Activated naive CD4-positive, alpha-beta T cell treated with Interleukin-2 at 50 U/mL for 16 hours (primary cell): ENCODE measurements at regions not wholly inside any gene's neighbourhood (a gene's known extent, or its start where the extent isn't known, plus 50 kb on each side); places are given as distances from the start of the nearest gene placed in this dataset.
"Not testable (repeated sequence)": the region's sequence is repeated elsewhere in the genome, so short reads cannot be mapped to it uniquely, and the experiment has no call there.

Source experiments
- DNase-seq: peaks from one replicate; pipeline ENCODE4 v3.0.0-alpha.2; 2020

GRCh38 chr11:128151338-128151737 lies 436.0 kb downstream of the ETS1 start:
- no peak for DNase-seq

GRCh38 chr11:128148208-128148607 lies 439.1 kb downstream of the ETS1 start:
- DNase-seq = no peak

GRCh38 chr11:128146926-128147605 lies 440.3 kb downstream of the ETS1 start:
- no peak for DNase-seq

GRCh38 chr11:128140293-128140692 lies 447.1 kb downstream of the ETS1 start:
- DNase-seq = not testable (repeated sequence)

GRCh38 chr11:128135451-128135850 lies 451.9 kb downstream of the ETS1 start:
- DNase-seq = no peak

DNA sequence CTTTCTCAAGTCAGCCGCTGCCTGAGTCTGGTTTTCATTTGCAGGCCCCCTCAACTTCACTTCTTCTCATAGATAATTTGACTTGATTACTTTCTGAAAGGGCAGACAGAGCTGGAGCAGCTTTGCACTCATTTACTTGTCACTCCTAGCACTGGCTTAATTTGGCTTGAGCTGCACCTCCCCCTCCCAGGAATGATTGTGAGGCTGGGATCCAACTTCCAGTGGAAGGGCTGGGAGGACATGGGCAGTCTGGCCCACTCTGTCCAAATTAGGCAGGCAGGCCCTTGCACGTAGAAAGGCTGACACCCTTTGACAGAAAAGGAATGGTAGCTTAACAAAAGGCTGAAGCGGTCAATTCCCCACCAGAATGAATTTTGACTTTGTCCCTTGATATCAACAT lies 453.9 kb downstream of the ETS1 start:
- DNase-seq = no peak

DNA sequence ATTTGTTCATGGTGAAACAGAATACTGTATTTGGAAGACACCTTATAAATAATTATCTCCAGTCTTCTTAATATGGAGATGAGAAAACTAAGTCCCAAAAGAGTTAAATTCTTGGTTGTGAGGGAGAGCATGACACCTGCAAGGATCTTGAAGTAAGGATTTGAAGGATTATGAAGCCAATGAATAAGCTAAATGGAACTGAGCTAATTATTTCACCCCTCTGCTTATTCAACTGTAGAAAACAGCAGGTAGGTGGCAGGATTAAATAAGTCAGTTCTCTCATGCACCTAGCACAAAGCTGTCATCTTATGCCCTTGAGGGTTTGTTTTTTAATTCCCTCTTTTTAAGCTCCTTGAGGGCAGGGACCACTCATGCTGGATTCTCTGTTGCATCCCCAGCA lies 457.3 kb downstream of the ETS1 start:
- no peak for DNase-seq

- no peak for DNase-seq
Measured at GRCh38 chr11:128125723-128126122, 461.6 kb downstream of the ETS1 start.

- no peak for DNase-seq
Measured at GRCh38 chr11:128116885-128117284, 470.5 kb downstream of the ETS1 start.

DNA sequence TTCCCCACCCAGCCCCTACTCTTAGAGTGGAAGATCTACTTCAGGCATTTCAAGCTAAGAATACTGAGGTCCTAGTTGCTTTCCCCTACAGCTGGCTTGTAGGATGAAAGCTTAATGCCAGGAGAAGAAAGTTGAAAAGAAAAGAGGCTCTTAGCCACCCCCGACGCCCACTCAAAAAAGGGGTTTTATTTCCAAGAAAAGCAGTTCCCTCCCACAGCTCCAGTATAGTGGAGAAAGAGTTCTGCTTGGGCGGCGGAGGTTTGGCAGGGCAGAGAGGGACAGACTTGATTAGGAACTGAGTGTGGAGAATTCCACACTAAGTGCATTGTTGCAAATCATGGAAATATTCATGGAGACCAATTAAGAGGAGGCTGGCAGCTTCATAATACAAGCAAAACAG lies 470.9 kb downstream of the ETS1 start:
- no peak for DNase-seq

- no peak for DNase-seq
Measured at GRCh38 chr11:128105950-128106349, 481.4 kb downstream of the ETS1 start.

GRCh38 chr11:128105511-128105910 lies 481.8 kb downstream of the ETS1 start:
- no peak for DNase-seq

- no peak for DNase-seq
Measured at GRCh38 chr11:128103278-128103873, 484.0 kb downstream of the ETS1 start.

GRCh38 chr11:128098781-128099180 lies 488.6 kb downstream of the ETS1 start:
- DNase-seq = no peak

- no peak for DNase-seq
Measured at GRCh38 chr11:128095466-128095981, 491.8 kb downstream of the ETS1 start.

DNA sequence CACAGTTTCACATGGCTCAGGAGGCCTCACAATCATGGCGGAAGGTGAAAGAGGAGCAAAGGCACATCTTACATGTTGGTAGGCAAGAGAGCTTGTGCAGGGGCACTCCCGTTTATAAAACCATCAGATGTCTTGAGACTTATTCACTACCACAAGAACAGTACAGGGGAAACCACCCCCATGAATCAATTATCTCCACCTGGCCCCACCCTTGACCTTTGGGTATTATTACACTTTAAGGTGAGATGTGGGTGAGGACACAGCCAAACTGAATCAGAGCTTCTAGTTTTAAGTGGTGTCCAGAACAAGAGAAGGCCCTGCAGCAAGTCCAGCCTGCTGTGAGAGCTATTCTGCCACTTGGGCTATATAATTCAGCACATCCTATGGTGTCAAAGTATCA lies 493.7 kb downstream of the ETS1 start:
- DNase-seq = no peak

DNA sequence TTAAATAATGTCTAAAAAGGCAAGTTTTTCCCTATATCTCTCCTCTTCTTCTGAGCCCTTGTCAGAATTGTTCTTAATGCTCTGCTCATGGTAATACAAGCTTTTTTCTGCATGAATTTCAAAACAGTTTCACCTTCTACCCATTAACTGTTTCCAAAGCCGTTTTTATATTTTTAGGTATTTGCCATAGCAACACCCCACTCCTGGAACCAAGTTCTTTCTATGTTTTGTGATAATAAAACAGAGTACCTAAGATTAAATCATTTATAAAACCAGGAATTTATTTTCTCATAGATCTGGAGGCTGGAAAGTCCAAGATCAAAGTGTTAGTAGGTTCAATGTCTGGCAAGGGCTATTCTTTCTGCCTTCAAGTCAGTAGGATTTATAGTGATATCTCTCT lies 497.4 kb downstream of the ETS1 start:
- DNase-seq = no peak

GRCh38 chr11:128086794-128087193 lies 500.6 kb downstream of the ETS1 start:
- no peak for DNase-seq

- DNase-seq = no peak
Measured at GRCh38 chr11:128085276-128085675, 502.1 kb downstream of the ETS1 start.

DNA sequence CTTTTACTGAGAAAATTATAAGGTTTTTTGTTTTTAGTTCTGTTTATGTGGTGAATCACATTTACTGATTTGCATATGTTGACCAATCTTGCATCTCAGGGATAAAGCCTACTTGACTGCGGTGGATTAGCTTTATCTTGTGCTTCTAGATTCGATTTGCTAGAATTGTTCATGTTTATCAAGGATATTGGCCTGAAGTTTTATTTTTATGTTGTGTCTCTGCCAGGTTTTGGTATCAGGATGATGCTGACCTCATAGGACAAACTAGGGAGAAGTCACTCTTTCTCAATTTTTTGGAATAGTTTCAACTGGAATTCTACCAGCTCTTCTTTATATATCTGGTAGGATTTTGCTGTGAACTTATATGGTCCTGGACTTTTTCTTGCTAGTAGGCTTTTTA lies 504.8 kb downstream of the ETS1 start:
- DNase-seq = no peak

DNA sequence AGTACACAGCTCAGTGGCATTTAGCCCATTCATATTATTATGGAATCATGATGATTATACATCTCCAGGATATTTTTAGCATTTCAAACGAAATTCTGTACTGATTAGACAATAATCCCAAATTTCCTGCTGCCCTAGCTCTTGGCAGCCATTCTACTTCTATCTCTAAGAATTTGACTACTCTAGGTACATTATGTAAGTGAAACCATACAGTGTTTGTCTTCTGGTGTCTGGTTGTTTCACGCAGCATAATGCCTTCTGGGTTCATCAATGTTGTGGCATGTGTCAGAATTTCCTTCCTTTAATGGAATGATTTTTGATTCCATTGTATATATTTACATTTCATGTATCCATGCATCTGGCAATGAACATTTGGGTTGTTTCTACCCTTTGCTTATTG lies 517.7 kb downstream of the ETS1 start:
- no peak for DNase-seq

- DNase-seq = no peak
Measured at GRCh38 chr11:128067780-128068179, 519.6 kb downstream of the ETS1 start.

DNA sequence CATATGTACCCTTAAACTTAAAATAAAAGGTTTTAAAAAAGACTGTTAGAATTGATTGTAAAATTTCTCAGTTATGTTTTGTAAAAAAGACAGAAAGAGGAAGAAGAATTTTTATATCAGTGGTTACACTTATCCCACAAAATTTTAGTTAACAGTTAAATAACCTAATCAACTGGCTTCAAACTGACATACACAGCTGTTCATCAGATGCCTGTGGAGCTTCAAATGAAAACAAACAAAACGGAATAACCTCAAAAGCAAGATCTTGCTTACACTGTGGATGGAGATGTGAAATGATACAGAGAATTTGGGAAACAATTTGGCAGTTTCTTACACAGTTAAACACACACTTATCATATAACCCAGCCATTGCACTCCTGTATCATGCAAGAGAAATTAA lies 521.0 kb downstream of the ETS1 start:
- DNase-seq = no peak

GRCh38 chr11:128061281-128061871 lies 526.0 kb downstream of the ETS1 start:
- DNase-seq = no peak
